ENCODE measurements at regions not wholly inside any gene's neighbourhood (a gene's known extent, or its start where the extent isn't known, plus 50 kb on each side); places are given as distances from the start of the nearest gene placed in this dataset.
"Not testable (repeated sequence)": the region's sequence is repeated elsewhere in the genome, so short reads cannot be mapped to it uniquely, and the experiment has no call there.

DNA sequence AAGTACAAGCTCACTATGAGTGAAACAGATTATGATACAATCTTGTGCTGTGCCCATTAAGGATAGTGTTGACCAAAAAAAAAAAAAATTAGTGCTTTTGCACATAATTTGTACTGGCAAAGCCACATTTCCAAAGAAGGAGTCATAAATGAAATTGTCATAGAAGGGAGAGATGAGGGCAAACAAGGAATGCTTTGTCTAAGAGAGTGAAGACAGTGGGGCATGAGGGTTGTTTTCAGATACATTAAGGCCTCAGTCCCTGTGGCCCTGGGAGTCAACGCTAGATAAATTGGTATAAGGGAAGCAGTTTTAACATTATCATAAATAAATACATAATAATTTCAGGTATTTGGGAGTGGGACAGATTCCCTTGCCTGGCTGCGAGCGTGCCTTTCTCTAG lies 267.5 kb upstream of the PRKCQ start:
- peaks cover 4 to 15% of the 10 kb centered on the region in 2 donors for H3K9me3 ChIP-seq (ENCODE audit: control insufficient read depth in 2 of 2, low read length in 2 of 2)
- H3K9ac ChIP-seq (ENCODE audit: low read length in 2 of 2) = no peak overlapping the region
- no peaks in the 10 kb centered on the region for H3K4me1 ChIP-seq (ENCODE audit: control insufficient read depth, insufficient read depth, low read length)
- H3K36me3 ChIP-seq (ENCODE audit: control insufficient read depth in 2 of 2, insufficient read depth in 2 of 2, low read length in 2 of 2) = no peaks in the 10 kb centered on the region
- no peak overlapping the region for H3K27ac ChIP-seq (ENCODE audit: low read length)
- H3K27me3 ChIP-seq (ENCODE audit: control insufficient read depth in 1 of 2, insufficient read depth in 2 of 2, low read length in 2 of 2) = no peaks in the 10 kb centered on the region
- no peak overlapping the region for H3K4me3 ChIP-seq (ENCODE audit: low read length in 2 of 2)

DNA sequence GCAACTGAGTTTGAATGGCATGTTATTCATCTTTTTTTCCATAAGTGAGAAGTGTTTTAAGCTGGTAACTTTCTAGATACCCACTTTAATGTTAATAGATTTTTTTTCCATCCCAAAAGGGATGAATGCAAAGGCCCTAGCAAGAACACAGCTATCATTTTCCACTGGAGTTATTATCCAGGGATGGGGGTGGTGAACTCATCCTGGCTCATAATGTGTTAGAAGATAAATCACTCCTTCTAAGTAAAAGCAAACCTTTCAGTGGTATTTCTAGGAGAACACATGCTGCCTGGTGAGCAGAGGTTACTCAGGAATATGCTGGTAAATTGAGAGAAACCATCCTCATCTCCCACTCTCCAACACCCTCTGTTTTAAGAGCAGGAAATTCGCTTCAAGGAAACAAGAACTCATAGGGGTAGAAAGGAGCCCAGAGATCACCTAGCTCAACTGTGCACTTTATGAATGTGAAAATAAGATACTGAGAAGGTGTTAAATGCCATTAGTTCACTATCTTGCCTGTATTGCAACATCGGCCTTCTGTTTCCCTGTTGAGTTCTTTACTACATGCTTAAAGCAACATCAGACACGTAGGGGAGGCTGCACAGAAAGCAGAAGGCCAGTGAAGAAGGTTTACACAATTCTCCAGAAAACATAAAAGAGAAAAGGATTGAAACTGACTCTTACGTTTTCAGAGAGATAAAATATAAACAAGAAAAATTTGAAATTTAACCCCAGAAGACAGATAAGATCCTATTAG lies 264.0 kb upstream of the PRKCQ start:
- H3K27ac ChIP-seq (ENCODE audit: low read length) = no peak overlapping the region

DNA sequence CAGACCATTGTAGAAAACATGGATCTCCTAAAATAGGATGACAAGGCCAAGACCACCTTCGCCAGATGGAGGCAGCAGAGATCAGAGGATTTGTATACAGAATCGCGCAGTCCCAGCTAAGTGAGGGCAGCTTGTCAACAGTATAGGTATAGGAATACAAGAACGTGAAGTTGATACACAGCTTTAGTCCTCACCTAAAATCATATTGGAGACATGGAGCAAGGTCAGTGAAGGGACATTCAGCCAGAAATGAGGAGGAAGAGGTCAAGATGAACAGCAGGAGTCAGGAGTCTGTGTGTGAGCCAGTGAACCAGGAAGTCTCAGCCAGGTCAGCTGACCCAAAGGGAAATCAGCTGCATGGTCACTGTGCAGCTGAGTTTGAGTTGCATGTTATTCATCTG lies 263.4 kb upstream of the PRKCQ start:
- Histone ChIP-seq H3K9me3 (ENCODE audit: control insufficient read depth in 2 of 2, low read length in 2 of 2) (peaks cover 7 to 16% of the 10 kb centered on the region in 2 donors), H3K9ac (ENCODE audit: low read length in 2 of 2) (no peak overlapping the region), H3K27me3 (ENCODE audit: control insufficient read depth in 1 of 2, insufficient read depth in 2 of 2, low read length in 2 of 2) (no peaks in the 10 kb centered on the region), H3K4me3 (ENCODE audit: low read length in 2 of 2) (no peak overlapping the region), H3K36me3 (ENCODE audit: control insufficient read depth in 2 of 2, insufficient read depth in 2 of 2, low read length in 2 of 2) (no peaks in the 10 kb centered on the region), H3K27ac (ENCODE audit: low read length) (no peak overlapping the region), H3K4me1 (ENCODE audit: control insufficient read depth, insufficient read depth, low read length) (no peaks in the 10 kb centered on the region)

More for the DNA sequence above, 264.0 kb upstream of the PRKCQ start:
- Histone ChIP-seq H3K4me3 (ENCODE audit: low read length in 2 of 2) (no peak overlapping the region), H3K36me3 (ENCODE audit: control insufficient read depth in 2 of 2, insufficient read depth in 2 of 2, low read length in 2 of 2) (no peaks in the 10 kb centered on the region), H3K9me3 (ENCODE audit: control insufficient read depth in 2 of 2, low read length in 2 of 2) (peaks cover 7 to 16% of the 10 kb centered on the region in 2 donors), H3K9ac (ENCODE audit: low read length in 2 of 2) (no peak overlapping the region), H3K27me3 (ENCODE audit: control insufficient read depth in 1 of 2, insufficient read depth in 2 of 2, low read length in 2 of 2) (no peaks in the 10 kb centered on the region), H3K4me1 (ENCODE audit: control insufficient read depth, insufficient read depth, low read length) (no peaks in the 10 kb centered on the region)

DNA sequence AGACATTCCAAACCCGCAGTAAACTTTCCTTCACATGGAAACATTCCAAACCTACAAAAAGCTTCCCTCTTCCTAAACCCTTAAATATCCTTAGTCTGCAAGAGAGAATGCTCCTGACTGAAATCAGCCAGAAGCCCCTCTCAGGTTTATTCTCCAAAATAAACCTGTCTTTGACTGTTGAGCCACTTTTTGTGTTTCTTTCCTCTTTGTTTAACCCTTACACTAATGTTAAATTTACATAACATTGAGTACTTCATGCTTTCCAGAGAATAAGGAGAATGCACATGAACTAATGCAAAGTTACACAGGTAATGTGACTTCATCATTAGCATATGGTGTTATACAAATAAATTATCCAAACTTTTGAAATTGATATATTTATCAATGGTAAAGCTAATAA lies 262.6 kb upstream of the PRKCQ start:
- Histone ChIP-seq H3K36me3 (ENCODE audit: control insufficient read depth in 2 of 2, insufficient read depth in 2 of 2, low read length in 2 of 2) (no peaks in the 10 kb centered on the region), H3K27ac (ENCODE audit: low read length) (no peak overlapping the region), H3K4me1 (ENCODE audit: control insufficient read depth, insufficient read depth, low read length) (no peaks in the 10 kb centered on the region), H3K27me3 (ENCODE audit: control insufficient read depth in 1 of 2, insufficient read depth in 2 of 2, low read length in 2 of 2) (no peaks in the 10 kb centered on the region), H3K9me3 (ENCODE audit: control insufficient read depth in 2 of 2, low read length in 2 of 2) (peaks cover 7 to 16% of the 10 kb centered on the region in 2 donors), H3K4me3 (ENCODE audit: low read length in 2 of 2) (no peak overlapping the region), H3K9ac (ENCODE audit: low read length in 2 of 2) (no peak overlapping the region)

DNA sequence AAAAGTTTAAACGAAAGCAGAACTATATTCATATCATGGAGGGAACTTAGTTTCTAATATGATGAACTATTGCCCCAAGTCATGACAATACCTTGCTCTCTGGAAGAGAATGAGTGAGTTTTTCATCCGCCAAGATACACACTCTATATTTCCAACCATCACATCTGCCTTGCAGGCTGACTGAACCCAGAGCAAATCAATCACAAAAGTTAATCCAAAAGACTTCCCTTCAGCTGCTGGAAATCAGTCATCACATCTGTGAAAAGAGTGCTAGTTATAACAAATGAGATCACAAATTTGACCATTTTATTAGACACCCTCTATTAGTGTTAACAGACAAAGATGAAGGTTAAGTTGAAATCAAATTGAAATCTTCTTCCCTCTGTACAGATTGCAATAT lies 261.7 kb upstream of the PRKCQ start:
- H3K4me1 ChIP-seq (ENCODE audit: control insufficient read depth, insufficient read depth, low read length) = no peaks in the 10 kb centered on the region
- H3K36me3 ChIP-seq (ENCODE audit: control insufficient read depth in 2 of 2, insufficient read depth in 2 of 2, low read length in 2 of 2) = no peaks in the 10 kb centered on the region
- H3K4me3 ChIP-seq (ENCODE audit: low read length in 2 of 2) = no peak overlapping the region
- no peak overlapping the region for H3K27ac ChIP-seq (ENCODE audit: low read length)
- H3K27me3 ChIP-seq (ENCODE audit: control insufficient read depth in 1 of 2, insufficient read depth in 2 of 2, low read length in 2 of 2) = no peaks in the 10 kb centered on the region
- H3K9ac ChIP-seq (ENCODE audit: low read length in 2 of 2) = no peak overlapping the region
- peaks cover 7 to 16% of the 10 kb centered on the region in 2 donors for H3K9me3 ChIP-seq (ENCODE audit: control insufficient read depth in 2 of 2, low read length in 2 of 2)

DNA sequence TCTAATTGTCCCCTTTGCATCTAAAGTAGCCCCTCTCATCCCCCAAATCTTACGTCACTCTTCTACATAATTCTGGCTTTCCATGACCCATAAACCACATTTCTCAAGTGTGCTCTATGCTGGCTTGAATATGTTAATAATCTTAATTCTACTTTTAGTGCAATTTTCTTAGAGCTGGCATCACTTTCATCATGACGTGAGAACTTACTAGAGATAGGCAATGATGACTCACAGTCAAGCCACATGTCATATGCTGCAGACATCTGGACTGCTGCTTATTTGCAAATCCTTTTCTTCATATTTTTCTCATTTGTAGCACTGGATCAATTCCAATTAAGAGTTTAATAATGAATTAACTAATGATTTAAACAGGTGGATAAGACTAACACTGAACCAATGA lies 260.7 kb upstream of the PRKCQ start:
- no peaks in the 10 kb centered on the region for H3K4me1 ChIP-seq (ENCODE audit: control insufficient read depth, insufficient read depth, low read length)
- H3K27ac ChIP-seq (ENCODE audit: low read length) = no peak overlapping the region
- H3K4me3 ChIP-seq (ENCODE audit: low read length in 2 of 2) = no peak overlapping the region
- H3K9ac ChIP-seq (ENCODE audit: low read length in 2 of 2) = no peak overlapping the region
- H3K36me3 ChIP-seq (ENCODE audit: control insufficient read depth in 2 of 2, insufficient read depth in 2 of 2, low read length in 2 of 2) = no peaks in the 10 kb centered on the region
- peaks cover 7 to 16% of the 10 kb centered on the region in 2 donors for H3K9me3 ChIP-seq (ENCODE audit: control insufficient read depth in 2 of 2, low read length in 2 of 2)
- H3K27me3 ChIP-seq (ENCODE audit: control insufficient read depth in 1 of 2, insufficient read depth in 2 of 2, low read length in 2 of 2) = no peaks in the 10 kb centered on the region

DNA sequence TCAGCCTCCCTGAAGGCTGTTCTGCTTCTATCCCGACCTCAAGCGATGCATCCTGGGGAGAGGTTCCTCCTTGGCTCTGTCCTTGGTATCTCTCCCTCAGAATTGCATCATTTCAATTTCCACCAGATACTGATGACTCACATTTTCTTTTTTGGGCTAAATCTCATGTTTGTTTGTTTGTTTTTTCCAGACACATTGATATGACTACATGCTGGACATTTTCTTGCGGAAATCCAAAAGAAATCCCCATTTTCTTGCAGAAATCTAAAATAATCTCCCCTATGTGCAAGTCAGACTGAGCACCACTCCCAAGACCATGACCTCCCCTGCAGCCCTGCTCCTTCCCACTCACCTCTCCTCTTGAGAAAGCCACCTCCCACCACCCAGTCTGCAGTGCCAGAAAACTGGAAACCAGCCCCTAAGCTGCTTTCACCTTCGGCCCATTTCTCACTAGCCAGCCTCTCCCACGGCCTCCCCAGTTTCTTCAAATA lies 260.2 kb upstream of the PRKCQ start:
- no peak overlapping the region for H3K4me3 ChIP-seq (ENCODE audit: low read length in 2 of 2)
- H3K27me3 ChIP-seq (ENCODE audit: control insufficient read depth in 1 of 2, insufficient read depth in 2 of 2, low read length in 2 of 2) = no peaks in the 10 kb centered on the region
- H3K36me3 ChIP-seq (ENCODE audit: control insufficient read depth in 2 of 2, insufficient read depth in 2 of 2, low read length in 2 of 2) = no peaks in the 10 kb centered on the region
- no peak overlapping the region for H3K27ac ChIP-seq (ENCODE audit: low read length)
- no peak overlapping the region for H3K9ac ChIP-seq (ENCODE audit: low read length in 2 of 2)
- H3K9me3 ChIP-seq (ENCODE audit: control insufficient read depth in 2 of 2, low read length in 2 of 2) = peaks cover 7 to 16% of the 10 kb centered on the region in 2 donors
- no peaks in the 10 kb centered on the region for H3K4me1 ChIP-seq (ENCODE audit: control insufficient read depth, insufficient read depth, low read length)

DNA sequence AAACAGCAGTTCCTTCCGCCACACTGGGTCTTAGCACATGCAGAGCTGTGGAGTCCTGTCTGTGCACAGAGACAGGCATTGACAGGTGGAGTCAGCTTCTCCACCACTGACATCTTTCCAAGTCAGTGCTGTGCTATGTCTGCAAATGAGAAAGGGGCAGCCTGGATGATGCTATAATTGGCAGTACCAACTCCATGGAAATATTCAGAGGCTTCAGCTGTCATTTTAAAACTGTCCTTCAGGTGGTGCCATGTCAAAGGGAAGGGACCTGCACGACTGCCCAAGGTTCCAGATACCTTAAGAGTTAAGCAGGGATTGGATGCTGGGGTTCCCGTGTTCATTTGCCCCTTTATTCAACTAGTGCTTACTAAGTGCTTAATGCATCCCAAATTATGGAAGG lies 258.0 kb upstream of the PRKCQ start:
- no peaks in the 10 kb centered on the region for H3K27me3 ChIP-seq (ENCODE audit: control insufficient read depth in 1 of 2, insufficient read depth in 2 of 2, low read length in 2 of 2)
- no peak overlapping the region for H3K4me3 ChIP-seq (ENCODE audit: low read length in 2 of 2)
- H3K9me3 ChIP-seq (ENCODE audit: control insufficient read depth in 2 of 2, low read length in 2 of 2) = peaks cover 3 to 7% of the 10 kb centered on the region in 2 donors
- H3K4me1 ChIP-seq (ENCODE audit: control insufficient read depth, insufficient read depth, low read length) = no peaks in the 10 kb centered on the region
- no peaks in the 10 kb centered on the region for H3K36me3 ChIP-seq (ENCODE audit: control insufficient read depth in 2 of 2, insufficient read depth in 2 of 2, low read length in 2 of 2)
- H3K27ac ChIP-seq (ENCODE audit: low read length) = no peak overlapping the region
- no peak overlapping the region for H3K9ac ChIP-seq (ENCODE audit: low read length in 2 of 2)

DNA sequence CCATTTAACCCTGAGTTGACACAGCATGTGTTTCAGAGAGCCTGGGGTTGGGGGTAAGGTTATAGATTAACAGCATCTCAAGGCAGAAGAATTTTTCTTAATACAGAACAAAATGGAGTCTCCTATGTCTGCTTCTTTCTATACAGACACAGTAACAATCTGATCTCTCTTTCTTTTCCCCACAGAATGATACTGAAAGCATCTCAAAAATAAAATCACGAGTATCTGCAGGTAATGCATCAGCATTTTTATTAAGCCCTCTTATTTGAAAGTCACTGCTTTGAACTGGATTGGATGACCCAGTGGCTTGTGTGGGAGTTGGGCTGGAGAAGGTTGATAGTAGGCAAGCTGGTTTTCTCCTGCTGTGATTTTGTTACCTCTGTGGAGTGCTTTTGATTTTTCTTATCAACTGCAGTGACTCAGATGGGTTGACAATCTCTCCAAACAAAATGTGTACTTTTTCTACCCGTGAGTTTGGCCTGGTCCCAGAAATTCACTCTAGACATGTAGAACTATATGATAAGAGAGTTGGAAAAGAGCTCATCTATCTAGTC lies 253.5 kb upstream of the PRKCQ start:
- no peak overlapping the region for H3K27ac ChIP-seq (ENCODE audit: low read length)
- no peak overlapping the region for H3K4me3 ChIP-seq (ENCODE audit: low read length in 2 of 2)
- H3K9me3 ChIP-seq (ENCODE audit: control insufficient read depth in 2 of 2, low read length in 2 of 2) = no peaks in the 10 kb centered on the region
- H3K4me1 ChIP-seq (ENCODE audit: control insufficient read depth, insufficient read depth, low read length) = no peaks in the 10 kb centered on the region
- no peaks in the 10 kb centered on the region for H3K36me3 ChIP-seq (ENCODE audit: control insufficient read depth in 2 of 2, insufficient read depth in 2 of 2, low read length in 2 of 2)
- no peak overlapping the region for H3K9ac ChIP-seq (ENCODE audit: low read length in 2 of 2)
- H3K27me3 ChIP-seq (ENCODE audit: control insufficient read depth in 1 of 2, insufficient read depth in 2 of 2, low read length in 2 of 2) = no peaks in the 10 kb centered on the region

DNA sequence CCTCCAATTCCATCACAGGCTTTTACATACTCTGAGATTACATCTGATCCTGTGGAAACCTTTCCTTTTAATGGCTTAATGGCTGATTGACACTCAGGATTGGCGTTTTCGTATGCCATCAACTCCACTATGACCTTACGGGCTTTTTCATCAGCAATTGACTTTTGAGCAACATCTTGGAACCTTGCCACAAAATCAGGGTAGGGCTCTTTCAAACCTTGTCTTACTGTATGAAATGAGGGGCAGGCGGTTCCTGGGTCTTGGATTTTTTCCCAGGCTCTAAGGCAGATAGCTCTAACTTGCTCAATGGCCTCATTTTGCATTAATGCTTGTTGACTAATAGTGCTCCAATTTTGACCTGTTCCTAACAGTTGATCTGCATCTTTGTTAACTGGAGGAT lies 250.9 kb upstream of the PRKCQ start:
- not testable (repeated sequence) for H3K4me3 ChIP-seq (ENCODE audit: low read length in 2 of 2); H3K4me1 ChIP-seq (ENCODE audit: control insufficient read depth, insufficient read depth, low read length); H3K9ac ChIP-seq (ENCODE audit: low read length in 2 of 2)

GRCh38 chr10:6824793-6825192 lies 244.7 kb upstream of the PRKCQ start:
- not testable (repeated sequence) for H3K9me3 ChIP-seq (ENCODE audit: control insufficient read depth in 2 of 2, low read length in 2 of 2); H3K27ac ChIP-seq (ENCODE audit: low read length); H3K36me3 ChIP-seq (ENCODE audit: control insufficient read depth in 2 of 2, insufficient read depth in 2 of 2, low read length in 2 of 2); H3K4me3 ChIP-seq (ENCODE audit: low read length in 2 of 2); H3K9ac ChIP-seq (ENCODE audit: low read length in 2 of 2); H3K27me3 ChIP-seq (ENCODE audit: control insufficient read depth in 1 of 2, insufficient read depth in 2 of 2, low read length in 2 of 2); H3K4me1 ChIP-seq (ENCODE audit: control insufficient read depth, insufficient read depth, low read length)

More for the DNA sequence above, 250.9 kb upstream of the PRKCQ start:
- not testable (repeated sequence) for H3K27ac ChIP-seq (ENCODE audit: low read length); H3K9me3 ChIP-seq (ENCODE audit: control insufficient read depth in 2 of 2, low read length in 2 of 2); H3K27me3 ChIP-seq (ENCODE audit: control insufficient read depth in 1 of 2, insufficient read depth in 2 of 2, low read length in 2 of 2); H3K36me3 ChIP-seq (ENCODE audit: control insufficient read depth in 2 of 2, insufficient read depth in 2 of 2, low read length in 2 of 2)
